ENCODE measurements at regions not wholly inside any gene's neighbourhood (a gene's known extent, or its start where the extent isn't known, plus 50 kb on each side); places are given as distances from the start of the nearest gene placed in this dataset.
"Not testable (repeated sequence)": the region's sequence is repeated elsewhere in the genome, so short reads cannot be mapped to it uniquely, and the experiment has no call there.

- no peaks in the 10 kb centered on the region for H3K27me3 ChIP-seq (ENCODE audit: insufficient read depth, low read length)
- no peaks in the 10 kb centered on the region for H3K9me3 ChIP-seq (ENCODE audit: low read length)
- H3K4me1 ChIP-seq (ENCODE audit: insufficient read depth, low read length, severe bottlenecking): no peaks in the 10 kb centered on the region
- TF ChIP-seq CTCF (IDR thresholded peaks at IDR 0.05; ENCODE audit: low read length): no peak
- no peaks in the 10 kb centered on the region for H3F3A ChIP-seq (ENCODE audit: insufficient read depth, low read length)
- H3K27ac ChIP-seq (ENCODE audit: low read depth, low read length, poor library complexity, severe bottlenecking): no peak overlapping the region
- H3K79me2 ChIP-seq (ENCODE audit: insufficient read depth, low read length): no peaks in the 10 kb centered on the region
- no peaks in the 10 kb centered on the region for H3K36me3 ChIP-seq (ENCODE audit: insufficient read depth, low read length)
- no peak overlapping the region for H3K4me3 ChIP-seq (ENCODE audit: low read depth, low read length, poor library complexity, severe bottlenecking)
- no peak overlapping the region for H3K9ac ChIP-seq (ENCODE audit: low read length)
- no peak overlapping the region for H2AFZ ChIP-seq (ENCODE audit: low read length)
- H4K20me1 ChIP-seq (ENCODE audit: insufficient read depth, low read length): no peaks in the 10 kb centered on the region
- no peak overlapping the region for H3K4me2 ChIP-seq (ENCODE audit: low read length)
- no peaks in the 10 kb centered on the region for H3K9me2 ChIP-seq (ENCODE audit: low read depth, low read length)
These were observed 894.5 kb upstream of the MBL2 start for GRCh38 chr10:53667063-53667462.

- H3K36me3 ChIP-seq (ENCODE audit: insufficient read depth, low read length): no peaks in the 10 kb centered on the region
- TF ChIP-seq EZH2 (IDR thresholded peaks at IDR 0.05; ENCODE audit: borderline replicate concordance, low read length) (no peak), CTCF (IDR thresholded peaks at IDR 0.05; ENCODE audit: low read length) (no peak)
- H3K27me3 ChIP-seq (ENCODE audit: insufficient read depth, low read length): no peaks in the 10 kb centered on the region
- H2AFZ ChIP-seq (ENCODE audit: low read length): no peak overlapping the region
- H3K9me3 ChIP-seq (ENCODE audit: low read length): no peaks in the 10 kb centered on the region
- H3K27ac ChIP-seq (ENCODE audit: low read depth, low read length, poor library complexity, severe bottlenecking): no peak overlapping the region
- H3K4me2 ChIP-seq (ENCODE audit: low read length): no peak overlapping the region
- no peaks in the 10 kb centered on the region for H3K4me1 ChIP-seq (ENCODE audit: insufficient read depth, low read length, severe bottlenecking)
- H4K20me1 ChIP-seq (ENCODE audit: insufficient read depth, low read length): no peaks in the 10 kb centered on the region
- H3K9ac ChIP-seq (ENCODE audit: low read length): no peak overlapping the region
- H3F3A ChIP-seq (ENCODE audit: insufficient read depth, low read length): no peaks in the 10 kb centered on the region
- no peaks in the 10 kb centered on the region for H3K9me2 ChIP-seq (ENCODE audit: low read depth, low read length)
- no peak overlapping the region for H3K4me3 ChIP-seq (ENCODE audit: low read depth, low read length, poor library complexity, severe bottlenecking)
- H3K79me2 ChIP-seq (ENCODE audit: insufficient read depth, low read length): no peaks in the 10 kb centered on the region
These were observed 891.9 kb upstream of the MBL2 start for GRCh38 chr10:53664282-53665019.

- no peak overlapping the region for H3K4me3 ChIP-seq (ENCODE audit: low read depth, low read length, poor library complexity, severe bottlenecking)
- no peak overlapping the region for H2AFZ ChIP-seq (ENCODE audit: low read length)
- TF ChIP-seq EZH2 (IDR thresholded peaks at IDR 0.05; ENCODE audit: borderline replicate concordance, low read length) (no peak), CTCF (IDR thresholded peaks at IDR 0.05; ENCODE audit: low read length) (no peak)
- no peaks in the 10 kb centered on the region for H3K9me3 ChIP-seq (ENCODE audit: low read length)
- no peaks in the 10 kb centered on the region for H3K9me2 ChIP-seq (ENCODE audit: low read depth, low read length)
- H3K4me1 ChIP-seq (ENCODE audit: insufficient read depth, low read length, severe bottlenecking): no peaks in the 10 kb centered on the region
- no peaks in the 10 kb centered on the region for H4K20me1 ChIP-seq (ENCODE audit: insufficient read depth, low read length)
- H3K36me3 ChIP-seq (ENCODE audit: insufficient read depth, low read length): no peaks in the 10 kb centered on the region
- H3K9ac ChIP-seq (ENCODE audit: low read length): no peak overlapping the region
- no peaks in the 10 kb centered on the region for H3K27me3 ChIP-seq (ENCODE audit: insufficient read depth, low read length)
- H3K79me2 ChIP-seq (ENCODE audit: insufficient read depth, low read length): no peaks in the 10 kb centered on the region
- no peak overlapping the region for H3K4me2 ChIP-seq (ENCODE audit: low read length)
- H3F3A ChIP-seq (ENCODE audit: insufficient read depth, low read length): no peaks in the 10 kb centered on the region
- H3K27ac ChIP-seq (ENCODE audit: low read depth, low read length, poor library complexity, severe bottlenecking): no peak overlapping the region
These were observed 878.2 kb upstream of the MBL2 start for GRCh38 chr10:53650794-53651193.

- H3K79me2 ChIP-seq (ENCODE audit: insufficient read depth, low read length); H3K4me2 ChIP-seq (ENCODE audit: low read length); H3K27me3 ChIP-seq (ENCODE audit: insufficient read depth, low read length); H3K27ac ChIP-seq (ENCODE audit: low read depth, low read length, poor library complexity, severe bottlenecking); H2AFZ ChIP-seq (ENCODE audit: low read length); H3K36me3 ChIP-seq (ENCODE audit: insufficient read depth, low read length); H3K4me1 ChIP-seq (ENCODE audit: insufficient read depth, low read length, severe bottlenecking); H3F3A ChIP-seq (ENCODE audit: insufficient read depth, low read length); H3K4me3 ChIP-seq (ENCODE audit: low read depth, low read length, poor library complexity, severe bottlenecking); H3K9me3 ChIP-seq (ENCODE audit: low read length); H3K9me2 ChIP-seq (ENCODE audit: low read depth, low read length); H3K9ac ChIP-seq (ENCODE audit: low read length); H4K20me1 ChIP-seq (ENCODE audit: insufficient read depth, low read length): not testable (repeated sequence)
These were observed 874.6 kb upstream of the MBL2 start for GRCh38 chr10:53647221-53647620.

All from OCI-LY1 (cell line).